ENCODE measurements at regions not wholly inside any gene's neighbourhood (a gene's known extent, or its start where the extent isn't known, plus 50 kb on each side); places are given as distances from the start of the nearest gene placed in this dataset.

- no TSS peak for BruUV-seq (replicated peaks)
- no peak overlapping the region for H3K27ac ChIP-seq (ENCODE audit: low read length)
- H2AFZ ChIP-seq (ENCODE audit: low read length) = no peak overlapping the region
- CTCF ChIA-PET = no interaction called here
- H3K9me3 ChIP-seq (ENCODE audit: low read length) = no peaks in the 10 kb centered on the region
- H3K9me2 ChIP-seq (replicated peaks; ENCODE audit: low read length) = no peaks in the 10 kb centered on the region
- no peaks in the 10 kb centered on the region for H3K36me3 ChIP-seq (ENCODE audit: low read depth, low read length)
- H3K4me2 ChIP-seq (ENCODE audit: low read length) = no peak overlapping the region
- no peak overlapping the region for H3K9ac ChIP-seq (ENCODE audit: low read length)
- H3K79me2 ChIP-seq (ENCODE audit: low read length) = no peaks in the 10 kb centered on the region
- no peak overlapping the region for H3K4me3 ChIP-seq (ENCODE audit: low read length)
- H3K27me3 ChIP-seq (ENCODE audit: low read length) = no peaks in the 10 kb centered on the region
- no peak for DNase-seq
- H3K4me1 ChIP-seq (ENCODE audit: insufficient read depth, low read length) = no peaks in the 10 kb centered on the region
- no peak for ATAC-seq
- intact Hi-C loops (cut with micrococcal nuclease) = no loop called here
- TF ChIP-seq EZH2 (IDR thresholded peaks at IDR 0.05; ENCODE audit: low read length, unreplicated experiment) (no peak), CTCF (conservative IDR thresholded peaks at IDR 0.05; ENCODE audit: low read depth, low read length) (no peak), EZH2phosphoT487 (IDR thresholded peaks at IDR 0.05; ENCODE audit: borderline replicate concordance, low read length) (no peak)
- no peaks in the 10 kb centered on the region for H3F3A ChIP-seq (ENCODE audit: low read length, unreplicated experiment)
- no peaks in the 10 kb centered on the region for H4K20me1 ChIP-seq (ENCODE audit: low read length)
- POLR2A ChIA-PET (ENCODE audit: unreplicated experiment) = no interaction called here
These were observed 604.0 kb upstream of the PFKP start for GRCh38 chr10:2463316-2463715.

- Histone ChIP-seq H3K4me1 (ENCODE audit: insufficient read depth, low read length) (no peaks in the 10 kb centered on the region), H3K79me2 (ENCODE audit: low read length) (no peaks in the 10 kb centered on the region), H3K27me3 (ENCODE audit: low read length) (no peaks in the 10 kb centered on the region), H3K9me3 (ENCODE audit: low read length) (no peaks in the 10 kb centered on the region), H2AFZ (ENCODE audit: low read length) (no peak overlapping the region), H4K20me1 (ENCODE audit: low read length) (no peaks in the 10 kb centered on the region), H3K27ac (ENCODE audit: low read length) (no peak overlapping the region), H3F3A (ENCODE audit: low read length, unreplicated experiment) (no peaks in the 10 kb centered on the region), H3K4me3 (ENCODE audit: low read length) (no peak overlapping the region), H3K36me3 (ENCODE audit: low read depth, low read length) (no peaks in the 10 kb centered on the region), H3K9me2 (replicated peaks; ENCODE audit: low read length) (no peaks in the 10 kb centered on the region), H3K4me2 (ENCODE audit: low read length) (no peak overlapping the region), H3K9ac (ENCODE audit: low read length) (no peak overlapping the region)
- CTCF ChIA-PET = no interaction called here
- intact Hi-C loops (cut with micrococcal nuclease) = no loop called here
- no TSS peak for BruUV-seq (replicated peaks)
- DNase-seq = no peak
- ATAC-seq = no peak
- TF ChIP-seq CTCF (conservative IDR thresholded peaks at IDR 0.05; ENCODE audit: low read depth, low read length) = no peak
- no peak for TF ChIP-seq EZH2phosphoT487 (IDR thresholded peaks at IDR 0.05; ENCODE audit: borderline replicate concordance, low read length)
- no peak for TF ChIP-seq EZH2 (IDR thresholded peaks at IDR 0.05; ENCODE audit: low read length, unreplicated experiment)
- POLR2A ChIA-PET (ENCODE audit: unreplicated experiment) = no interaction called here
These were observed 604.8 kb upstream of the PFKP start for GRCh38 chr10:2462581-2462980.

GRCh38 chr10:2460812-2461211 lies 606.5 kb upstream of the PFKP start:
- DNase-seq (no peak), ATAC-seq (no peak)
- Histone ChIP-seq H2AFZ (ENCODE audit: low read length) (no peak overlapping the region), H3K4me2 (ENCODE audit: low read length) (no peak overlapping the region), H3K9me2 (replicated peaks; ENCODE audit: low read length) (no peaks in the 10 kb centered on the region), H3K36me3 (ENCODE audit: low read depth, low read length) (no peaks in the 10 kb centered on the region), H3K79me2 (ENCODE audit: low read length) (no peaks in the 10 kb centered on the region), H3K4me1 (ENCODE audit: insufficient read depth, low read length) (no peaks in the 10 kb centered on the region), H3K4me3 (ENCODE audit: low read length) (no peak overlapping the region), H3K27me3 (ENCODE audit: low read length) (no peaks in the 10 kb centered on the region), H3K9ac (ENCODE audit: low read length) (no peak overlapping the region), H3K9me3 (ENCODE audit: low read length) (no peaks in the 10 kb centered on the region), H3K27ac (ENCODE audit: low read length) (no peak overlapping the region), H4K20me1 (ENCODE audit: low read length) (no peaks in the 10 kb centered on the region), H3F3A (ENCODE audit: low read length, unreplicated experiment) (no peaks in the 10 kb centered on the region)
- POLR2A ChIA-PET (ENCODE audit: unreplicated experiment) = no interaction called here
- no peak for TF ChIP-seq CTCF (conservative IDR thresholded peaks at IDR 0.05; ENCODE audit: low read depth, low read length)
- TF ChIP-seq EZH2 (IDR thresholded peaks at IDR 0.05; ENCODE audit: low read length, unreplicated experiment) = no peak
- no peak for TF ChIP-seq EZH2phosphoT487 (IDR thresholded peaks at IDR 0.05; ENCODE audit: borderline replicate concordance, low read length)
- CTCF ChIA-PET = no interaction called here
- no TSS peak for BruUV-seq (replicated peaks)
- intact Hi-C loops (cut with micrococcal nuclease) = no loop called here

Data from PC-3 (cell line).